CD4-positive, CD25-positive, alpha-beta regulatory T cell (primary cell): ENCODE measurements at regions not wholly inside any gene's neighbourhood (a gene's known extent, or its start where the extent isn't known, plus 50 kb on each side); places are given as distances from the start of the nearest gene placed in this dataset.
"Not testable (repeated sequence)": the region's sequence is repeated elsewhere in the genome, so short reads cannot be mapped to it uniquely, and the experiment has no call there.

ENCODE experiments used
- ATAC-seq, 2 donors: fragments of 150-1000 bp; cut with Tn5 transposase; one replicate each; pipeline ENCODE4 v1.10.0; 2021; ENCODE audit warnings: low read depth in 2 of 2, moderate number of reproducible peaks in 2 of 2, moderate library complexity in 1 of 2
- DNase-seq, 3 donors: peaks; one replicate each; pipeline versions ENCODE4 v3.0.0 to v3.0.0-alpha.2; 2012 to 2022; ENCODE audit warnings: mixed read lengths in 1 of 3
- H3K27ac ChIP-seq: one replicate; pipeline ENCODE4 v1.7.0; 2013; ENCODE audit warnings: mild to moderate bottlenecking, low read length; ENCODE audit not compliant: insufficient read depth, poor library complexity, severe bottlenecking
- H3K27me3 ChIP-seq: one replicate; pipeline ENCODE4 v1.7.0; 2013; ENCODE audit warnings: low read length; ENCODE audit not compliant: control insufficient read depth, insufficient read depth
- H3K36me3 ChIP-seq: one replicate; pipeline ENCODE4 v1.7.0; 2013; ENCODE audit warnings: mild to moderate bottlenecking, low read length, moderate library complexity; ENCODE audit not compliant: control insufficient read depth, insufficient read depth
- H3K4me1 ChIP-seq: 2 replicates; pipeline ENCODE4 v1.7.0; 2013; ENCODE audit warnings: mild to moderate bottlenecking, low read length; ENCODE audit not compliant: insufficient read depth, control insufficient read depth, poor library complexity, severe bottlenecking
- H3K4me3 ChIP-seq: one replicate; pipeline ENCODE4 v1.7.0; 2013; ENCODE audit warnings: low read depth, mild to moderate bottlenecking, low read length, moderate library complexity
- H3K9me3 ChIP-seq, 2 experiments: 1 replicate in 1 of 2; 2 replicates in 1 of 2; pipeline ENCODE4 v1.7.0; 2013; ENCODE audit warnings: low read length in 2 of 2, mild to moderate bottlenecking in 1 of 2, moderate library complexity in 1 of 2; ENCODE audit not compliant: control insufficient read depth in 2 of 2
- H3K27ac Mint-ChIP-seq, 3 donors: one replicate each; pipeline ENCODE4 v1.8.0; 2020 to 2022; ENCODE audit warnings: mild to moderate bottlenecking in 3 of 3, mixed read lengths in 3 of 3, moderate library complexity in 2 of 3
- H3K27me3 Mint-ChIP-seq: one replicate; pipeline ENCODE4 v1.8.0; 2022; ENCODE audit warnings: mild to moderate bottlenecking, mixed read lengths
- H3K36me3 Mint-ChIP-seq: one replicate; pipeline ENCODE4 v1.8.0; 2020; ENCODE audit warnings: mixed read lengths
- H3K4me1 Mint-ChIP-seq, 4 donors: one replicate each; pipeline ENCODE4 v1.8.0; 2020 to 2022; ENCODE audit warnings: mixed read lengths in 4 of 4, mild to moderate bottlenecking in 1 of 4
- H3K4me3 Mint-ChIP-seq, 4 donors: one replicate each; pipeline ENCODE4 v1.8.0; 2020 to 2022; ENCODE audit warnings: mild to moderate bottlenecking in 4 of 4, mixed read lengths in 4 of 4, moderate library complexity in 3 of 4
- H3K9me3 Mint-ChIP-seq, 7 donors: one replicate each; pipeline ENCODE4 v1.8.0; 2020 to 2022; ENCODE audit warnings: mixed read lengths in 7 of 7, mild to moderate bottlenecking in 3 of 7, moderate library complexity in 2 of 7

- not testable (repeated sequence) for H3K4me1 ChIP-seq, H3K9me3 ChIP-seq, DNase-seq, H3K27me3 Mint-ChIP-seq, H3K4me3 Mint-ChIP-seq, H3K36me3 ChIP-seq, H3K4me1 Mint-ChIP-seq, H3K4me3 ChIP-seq, H3K27ac ChIP-seq, H3K27me3 ChIP-seq, ATAC-seq, H3K27ac Mint-ChIP-seq, H3K36me3 Mint-ChIP-seq
- H3K9me3 Mint-ChIP-seq, result peaks cover 2 to 14% (median 9%) of the 10 kb centered on the region in 7 donors
Observed at GRCh38 chr4:49560131-49560816, 574.2 kb downstream of the CWH43 start.

- not testable (repeated sequence) for H3K36me3 ChIP-seq, H3K4me3 Mint-ChIP-seq, H3K9me3 ChIP-seq, ATAC-seq, H3K36me3 Mint-ChIP-seq, H3K4me1 Mint-ChIP-seq, H3K4me3 ChIP-seq, H3K27me3 ChIP-seq, H3K4me1 ChIP-seq, H3K27me3 Mint-ChIP-seq, H3K27ac Mint-ChIP-seq, H3K27ac ChIP-seq, DNase-seq
- H3K9me3 Mint-ChIP-seq, result peaks cover 2 to 14% (median 9%) of the 10 kb centered on the region in 7 donors
Observed at GRCh38 chr4:49560883-49561282, 574.8 kb downstream of the CWH43 start.

- H3K27me3 Mint-ChIP-seq, ATAC-seq, H3K36me3 Mint-ChIP-seq, H3K27ac Mint-ChIP-seq, H3K27ac ChIP-seq, H3K4me1 ChIP-seq, DNase-seq, H3K27me3 ChIP-seq, H3K36me3 ChIP-seq, H3K4me3 Mint-ChIP-seq, H3K4me1 Mint-ChIP-seq, H3K4me3 ChIP-seq, H3K9me3 ChIP-seq: not testable (repeated sequence)
- H3K9me3 Mint-ChIP-seq, result peaks cover 0 to 41% (median 16%) of the 10 kb centered on the region in 7 donors
Observed at GRCh38 chr4:49570248-49570647, 584.2 kb downstream of the CWH43 start.

GRCh38 chr4:49573666-49574215 is 587.7 kb downstream of the CWH43 start:
- H3K4me1 Mint-ChIP-seq, H3K27me3 Mint-ChIP-seq, H3K4me3 ChIP-seq, H3K27ac ChIP-seq, H3K27me3 ChIP-seq, ATAC-seq, H3K4me1 ChIP-seq, H3K36me3 Mint-ChIP-seq, H3K36me3 ChIP-seq, H3K27ac Mint-ChIP-seq, H3K9me3 ChIP-seq, DNase-seq: not testable (repeated sequence)
- H3K9me3 Mint-ChIP-seq, result peaks cover 4 to 51% (median 18%) of the 10 kb centered on the region in 7 donors
- H3K4me3 Mint-ChIP-seq, result peak overlapping the region in 1 of 4 donors; percentile 38

GRCh38 chr4:49575250-49575649 is 589.2 kb downstream of the CWH43 start:
- not testable (repeated sequence) for H3K27ac Mint-ChIP-seq, H3K4me3 Mint-ChIP-seq, ATAC-seq, H3K27me3 ChIP-seq, H3K4me3 ChIP-seq, H3K27me3 Mint-ChIP-seq, H3K27ac ChIP-seq, H3K4me1 Mint-ChIP-seq, H3K4me1 ChIP-seq, DNase-seq, H3K36me3 ChIP-seq, H3K36me3 Mint-ChIP-seq
- H3K9me3 Mint-ChIP-seq, result peaks cover 4 to 49% (median 17%) of the 10 kb centered on the region in 7 donors
- peaks cover 2 to 12% of the 10 kb centered on the region in 2 experiments for H3K9me3 ChIP-seq

- not testable (repeated sequence) for H3K4me3 Mint-ChIP-seq
Observed at GRCh38 chr4:49578371-49578770, 592.3 kb downstream of the CWH43 start.

GRCh38 chr4:49578899-49579298 is 592.8 kb downstream of the CWH43 start:
- not testable (repeated sequence) for H3K4me3 Mint-ChIP-seq, H3K4me3 ChIP-seq, H3K36me3 ChIP-seq, H3K27ac ChIP-seq, H3K27ac Mint-ChIP-seq, H3K27me3 ChIP-seq, H3K27me3 Mint-ChIP-seq, H3K36me3 Mint-ChIP-seq, H3K4me1 Mint-ChIP-seq, ATAC-seq, H3K4me1 ChIP-seq, DNase-seq
- H3K9me3 Mint-ChIP-seq, result peaks cover under 1 to 38% (median 11%) of the 10 kb centered on the region in 7 donors
- peaks cover 2 to 12% of the 10 kb centered on the region in 2 experiments for H3K9me3 ChIP-seq

More at GRCh38 chr4:49578371-49578770, 592.3 kb downstream of the CWH43 start:
- not testable (repeated sequence) for H3K36me3 ChIP-seq, H3K36me3 Mint-ChIP-seq, DNase-seq, H3K4me1 Mint-ChIP-seq, H3K27ac Mint-ChIP-seq, ATAC-seq, H3K4me1 ChIP-seq, H3K4me3 ChIP-seq, H3K27me3 ChIP-seq, H3K27ac ChIP-seq, H3K27me3 Mint-ChIP-seq
- peaks cover 2 to 12% of the 10 kb centered on the region in 2 experiments for H3K9me3 ChIP-seq
- peaks cover 3 to 39% (median 11%) of the 10 kb centered on the region in 7 donors for H3K9me3 Mint-ChIP-seq

- not testable (repeated sequence) for H3K36me3 Mint-ChIP-seq, H3K4me3 ChIP-seq, DNase-seq, H3K27ac Mint-ChIP-seq, H3K27me3 Mint-ChIP-seq, H3K4me3 Mint-ChIP-seq, H3K36me3 ChIP-seq, H3K4me1 Mint-ChIP-seq, H3K27ac ChIP-seq, ATAC-seq, H3K4me1 ChIP-seq, H3K27me3 ChIP-seq
- H3K9me3 Mint-ChIP-seq, result peaks cover 0 to 29% (median 6%) of the 10 kb centered on the region in 7 donors
- peaks cover 2 to 12% of the 10 kb centered on the region in 2 experiments for H3K9me3 ChIP-seq
Observed at GRCh38 chr4:49580166-49580565, 594.1 kb downstream of the CWH43 start.
